ENCODE measurements at regions not wholly inside any gene's neighbourhood (a gene's known extent, or its start where the extent isn't known, plus 50 kb on each side); places are given as distances from the start of the nearest gene placed in this dataset.

DNA sequence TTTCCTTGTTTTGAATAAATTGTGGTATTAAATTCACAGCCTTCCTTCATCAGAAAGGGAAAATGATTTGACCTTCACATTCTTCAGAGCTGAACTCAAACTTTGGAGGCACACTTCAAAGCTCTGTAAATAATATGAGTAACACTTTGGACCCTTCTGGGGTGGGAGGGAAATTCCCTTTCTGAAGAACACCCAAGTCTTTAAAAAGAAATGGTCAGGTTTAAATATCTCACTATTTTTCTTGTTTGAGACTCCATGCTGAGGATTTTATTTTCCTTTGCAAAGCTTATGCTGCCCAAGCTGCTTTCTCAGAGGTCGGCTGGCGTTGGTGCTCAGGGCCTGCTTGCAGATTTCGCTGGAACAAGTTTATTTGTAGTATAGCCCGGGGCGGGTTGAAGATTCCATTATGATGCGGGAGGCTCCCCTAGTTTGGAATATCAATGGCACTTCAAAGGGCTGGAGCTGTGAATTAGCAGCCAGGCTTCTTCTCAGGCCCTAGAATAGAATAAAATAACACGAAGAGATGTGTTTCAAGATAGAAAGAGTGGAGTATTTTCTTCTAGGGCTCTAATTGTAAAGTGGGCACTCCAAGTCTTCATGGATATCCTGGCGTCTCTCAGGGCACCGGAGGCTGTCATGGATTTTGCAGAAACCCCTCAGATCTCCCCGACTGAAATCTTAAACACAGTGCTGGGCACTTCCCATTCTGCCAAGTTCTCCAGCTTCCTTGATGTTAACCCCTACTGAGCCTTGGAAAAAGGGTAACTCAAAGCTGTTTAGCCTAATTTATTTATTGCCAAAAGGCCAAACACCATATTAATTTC is 315.6 kb downstream of the GPAT3 start (continued):
- TF ChIP-seq PCBP2 (IDR thresholded peaks at IDR 0.05; ENCODE audit: low read depth, low read length, poor library complexity, severe bottlenecking) (no peak), TAL1 (IDR thresholded peaks at IDR 0.05) (no peak)
- TF ChIP-seq, protein P1, sequence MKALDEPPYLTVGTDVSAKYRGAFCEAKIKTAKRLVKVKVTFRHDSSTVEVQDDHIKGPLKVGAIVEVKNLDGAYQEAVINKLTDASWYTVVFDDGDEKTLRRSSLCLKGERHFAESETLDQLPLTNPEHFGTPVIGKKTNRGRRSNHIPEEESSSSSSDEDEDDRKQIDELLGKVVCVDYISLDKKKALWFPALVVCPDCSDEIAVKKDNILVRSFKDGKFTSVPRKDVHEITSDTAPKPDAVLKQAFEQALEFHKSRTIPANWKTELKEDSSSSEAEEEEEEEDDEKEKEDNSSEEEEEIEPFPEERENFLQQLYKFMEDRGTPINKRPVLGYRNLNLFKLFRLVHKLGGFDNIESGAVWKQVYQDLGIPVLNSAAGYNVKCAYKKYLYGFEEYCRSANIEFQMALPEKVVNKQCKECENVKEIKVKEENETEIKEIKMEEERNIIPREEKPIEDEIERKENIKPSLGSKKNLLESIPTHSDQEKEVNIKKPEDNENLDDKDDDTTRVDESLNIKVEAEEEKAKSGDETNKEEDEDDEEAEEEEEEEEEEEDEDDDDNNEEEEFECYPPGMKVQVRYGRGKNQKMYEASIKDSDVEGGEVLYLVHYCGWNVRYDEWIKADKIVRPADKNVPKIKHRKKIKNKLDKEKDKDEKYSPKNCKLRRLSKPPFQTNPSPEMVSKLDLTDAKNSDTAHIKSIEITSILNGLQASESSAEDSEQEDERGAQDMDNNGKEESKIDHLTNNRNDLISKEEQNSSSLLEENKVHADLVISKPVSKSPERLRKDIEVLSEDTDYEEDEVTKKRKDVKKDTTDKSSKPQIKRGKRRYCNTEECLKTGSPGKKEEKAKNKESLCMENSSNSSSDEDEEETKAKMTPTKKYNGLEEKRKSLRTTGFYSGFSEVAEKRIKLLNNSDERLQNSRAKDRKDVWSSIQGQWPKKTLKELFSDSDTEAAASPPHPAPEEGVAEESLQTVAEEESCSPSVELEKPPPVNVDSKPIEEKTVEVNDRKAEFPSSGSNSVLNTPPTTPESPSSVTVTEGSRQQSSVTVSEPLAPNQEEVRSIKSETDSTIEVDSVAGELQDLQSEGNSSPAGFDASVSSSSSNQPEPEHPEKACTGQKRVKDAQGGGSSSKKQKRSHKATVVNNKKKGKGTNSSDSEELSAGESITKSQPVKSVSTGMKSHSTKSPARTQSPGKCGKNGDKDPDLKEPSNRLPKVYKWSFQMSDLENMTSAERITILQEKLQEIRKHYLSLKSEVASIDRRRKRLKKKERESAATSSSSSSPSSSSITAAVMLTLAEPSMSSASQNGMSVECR (CRISPR knock-in tag; IDR thresholded peaks at IDR 0.05), result no peak

DNA sequence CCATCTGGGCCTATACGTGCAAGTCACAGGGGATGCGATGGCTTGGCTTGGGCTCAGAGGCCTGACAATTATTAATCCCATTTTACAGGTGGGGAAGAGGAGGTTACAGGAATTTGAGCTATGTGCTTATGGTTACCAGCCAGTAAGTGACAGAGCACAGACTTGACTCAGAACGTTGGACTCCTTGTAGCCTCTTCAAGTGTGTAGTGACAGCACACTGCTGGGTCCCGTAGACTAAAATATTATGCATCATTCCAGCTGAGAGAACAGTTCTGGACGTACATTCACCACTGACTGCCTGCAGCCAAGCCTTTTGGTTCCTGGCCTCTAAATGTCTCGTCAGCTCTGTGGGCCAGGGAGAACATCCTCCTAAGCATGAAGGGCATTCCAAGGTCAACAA is 314.5 kb downstream of the GPAT3 start:
- H3K79me2 ChIP-seq (ENCODE audit: control insufficient read depth, insufficient read depth, low read length), result no peaks in the 10 kb centered on the region
- H3K9me1 ChIP-seq (ENCODE audit: control insufficient read depth, insufficient read depth, low read length), result no peaks in the 10 kb centered on the region
- ChIA-PET POLR2A (interaction anchor here (1.0 kb wide), 1 partner anchor 11 kb away, joined by 3 read pairs; no protein-coding TSS in a partner anchor), CTCF (ENCODE audit: low intra/inter-chr PET ratio) (no interaction called here)
- no peaks in the 10 kb centered on the region for H4K20me1 ChIP-seq (replicated peaks; ENCODE audit: control insufficient read depth, insufficient read depth, low read length)
- DNase-seq (ENCODE audit: extremely low read depth in 1 of 4, low spot score in 3 of 4), result no peak
- H2AFZ ChIP-seq (ENCODE audit: low read depth, low read length), result no peak overlapping the region
- no peak for TF ChIP-seq E2F3 (CRISPR knock-in tag; IDR thresholded peaks at IDR 0.05)
- no peak for TF ChIP-seq SRSF7 (optimal IDR thresholded peaks at IDR 0.05; ENCODE audit: low read depth, low read length)
- H3K9ac ChIP-seq (ENCODE audit: insufficient read depth in 1 of 2, low read depth in 2 of 2, low read length in 2 of 2), result no peak overlapping the region
- no peak for ATAC-seq
- 12% methylated on average over 6 of the region's 6 CpGs for WGBS (ENCODE audit: insufficient coverage, low coverage, missing lambda C conversion rate)
- H3K4me3 ChIP-seq, result no peak overlapping the region
- peaks cover 0 to 3% of the 10 kb centered on the region in 2 experiments; a peak in 1 of 5 replicates for H3K27me3 ChIP-seq (ENCODE audit: control insufficient read depth in 2 of 2, insufficient read depth in 2 of 2, low read length in 2 of 2)
- H3K27ac ChIP-seq (ENCODE audit: extremely low read depth, low read depth, low read length), result no peak overlapping the region
- no peaks in the 10 kb centered on the region for H3K4me1 ChIP-seq (replicated peaks in 1 of 2; ENCODE audit: control insufficient read depth in 2 of 2, insufficient read depth in 2 of 2, low read length in 2 of 2)
- intact Hi-C loops (cut with micrococcal nuclease) (no loop called here), in situ Hi-C loops (cut with MboI) (no loop called here)
- no TSS peak for BruUV-seq (replicated peaks)
- FAIRE-seq, result no peak
- no peak overlapping the region for H3K4me2 ChIP-seq (ENCODE audit: insufficient read depth, low read length)
- no peaks in the 10 kb centered on the region for H3K9me3 ChIP-seq (replicated peaks; ENCODE audit: control insufficient read depth, insufficient read depth, low read depth, low read length)
- no peaks in the 10 kb centered on the region for H3K36me3 ChIP-seq (ENCODE audit: control insufficient read depth, insufficient read depth, low read length)

All from K562 (cell line).